ENCODE measurements at regions not wholly inside any gene's neighbourhood (a gene's known extent, or its start where the extent isn't known, plus 50 kb on each side); places are given as distances from the start of the nearest gene placed in this dataset.

GRCh38 chr2:187949859-187950258 lies 341.8 kb upstream of the GULP1 start:
- H3K27me3 ChIP-seq (ENCODE audit: insufficient read depth, insufficient read length), result no peaks in the 10 kb centered on the region
- no peak overlapping the region for H3K4me3 ChIP-seq (ENCODE audit: insufficient read length, low read depth)
- TF ChIP-seq ZNF274 (IDR thresholded peaks at IDR 0.05; ENCODE audit: low read depth, low read length) (no peak), YY1 (IDR thresholded peaks at IDR 0.05; ENCODE audit: insufficient read depth, insufficient read length) (no peak), SUZ12 (IDR thresholded peaks at IDR 0.05; ENCODE audit: extremely low read depth, insufficient read depth, insufficient read length) (no peak)
- no peaks in the 10 kb centered on the region for H3K36me3 ChIP-seq (ENCODE audit: insufficient read depth, insufficient read length, low read length)
- H3K9ac ChIP-seq (ENCODE audit: insufficient read length, low read depth), result no peak overlapping the region
- peaks cover 9% of the 10 kb centered on the region; the same call in 1 of the 2 replicates for H3K9me3 ChIP-seq (ENCODE audit: insufficient read depth, low read length)
- no peak for DNase-seq (ENCODE audit: low read depth, low spot score)
- no peaks in the 10 kb centered on the region for H3K4me1 ChIP-seq (ENCODE audit: insufficient read depth, insufficient read length)

- Histone ChIP-seq H3K4me1 (ENCODE audit: insufficient read depth, insufficient read length) (no peaks in the 10 kb centered on the region), H3K27me3 (ENCODE audit: insufficient read depth, insufficient read length) (no peaks in the 10 kb centered on the region), H3K9ac (ENCODE audit: insufficient read length, low read depth) (no peak overlapping the region), H3K36me3 (ENCODE audit: insufficient read depth, insufficient read length, low read length) (no peaks in the 10 kb centered on the region), H3K9me3 (ENCODE audit: insufficient read depth, low read length) (peaks cover 9% of the 10 kb centered on the region; the same call in 1 of the 2 replicates), H3K4me3 (ENCODE audit: insufficient read length, low read depth) (no peak overlapping the region)
- TF ChIP-seq SUZ12 (IDR thresholded peaks at IDR 0.05; ENCODE audit: extremely low read depth, insufficient read depth, insufficient read length) (no peak), ZNF274 (IDR thresholded peaks at IDR 0.05; ENCODE audit: low read depth, low read length) (no peak), YY1 (IDR thresholded peaks at IDR 0.05; ENCODE audit: insufficient read depth, insufficient read length) (no peak)
- no peak for DNase-seq (ENCODE audit: low read depth, low spot score)
Measured at GRCh38 chr2:187951470-187952218, 340.0 kb upstream of the GULP1 start.

GRCh38 chr2:187956906-187957534 lies 334.7 kb upstream of the GULP1 start:
- Histone ChIP-seq H3K4me3 (ENCODE audit: insufficient read length, low read depth) (no peak overlapping the region), H3K9ac (ENCODE audit: insufficient read length, low read depth) (no peak overlapping the region), H3K36me3 (ENCODE audit: insufficient read depth, insufficient read length, low read length) (no peaks in the 10 kb centered on the region), H3K27me3 (ENCODE audit: insufficient read depth, insufficient read length) (no peaks in the 10 kb centered on the region), H3K4me1 (ENCODE audit: insufficient read depth, insufficient read length) (no peaks in the 10 kb centered on the region), H3K9me3 (ENCODE audit: insufficient read depth, low read length) (peaks cover 9% of the 10 kb centered on the region; the same call in 1 of the 2 replicates)
- TF ChIP-seq ZNF274 (IDR thresholded peaks at IDR 0.05; ENCODE audit: low read depth, low read length) (no peak), YY1 (IDR thresholded peaks at IDR 0.05; ENCODE audit: insufficient read depth, insufficient read length) (no peak)
- DNase-seq (ENCODE audit: low read depth, low spot score), result no peak

GRCh38 chr2:187959821-187960220 lies 331.9 kb upstream of the GULP1 start:
- Histone ChIP-seq H3K9me3 (ENCODE audit: insufficient read depth, low read length) (peaks cover 9% of the 10 kb centered on the region; the same call in 1 of the 2 replicates), H3K36me3 (ENCODE audit: insufficient read depth, insufficient read length, low read length) (no peaks in the 10 kb centered on the region), H3K9ac (ENCODE audit: insufficient read length, low read depth) (no peak overlapping the region), H3K4me1 (ENCODE audit: insufficient read depth, insufficient read length) (no peaks in the 10 kb centered on the region), H3K4me3 (ENCODE audit: insufficient read length, low read depth) (no peak overlapping the region), H3K27me3 (ENCODE audit: insufficient read depth, insufficient read length) (no peaks in the 10 kb centered on the region)
- DNase-seq (ENCODE audit: low read depth, low spot score), result no peak
- no peak for TF ChIP-seq SUZ12 (IDR thresholded peaks at IDR 0.05; ENCODE audit: extremely low read depth, insufficient read depth, insufficient read length)
- no peak for TF ChIP-seq ZNF274 (IDR thresholded peaks at IDR 0.05; ENCODE audit: low read depth, low read length)
- no peak for TF ChIP-seq YY1 (IDR thresholded peaks at IDR 0.05; ENCODE audit: insufficient read depth, insufficient read length)

- no peak for DNase-seq (ENCODE audit: low read depth, low spot score)
- Histone ChIP-seq H3K36me3 (ENCODE audit: insufficient read depth, insufficient read length, low read length) (no peaks in the 10 kb centered on the region), H3K27me3 (ENCODE audit: insufficient read depth, insufficient read length) (no peaks in the 10 kb centered on the region), H3K9me3 (ENCODE audit: insufficient read depth, low read length) (peaks cover 9% of the 10 kb centered on the region; the same call in 1 of the 2 replicates), H3K4me1 (ENCODE audit: insufficient read depth, insufficient read length) (no peaks in the 10 kb centered on the region), H3K4me3 (ENCODE audit: insufficient read length, low read depth) (no peak overlapping the region), H3K9ac (ENCODE audit: insufficient read length, low read depth) (no peak overlapping the region)
- TF ChIP-seq YY1 (IDR thresholded peaks at IDR 0.05; ENCODE audit: insufficient read depth, insufficient read length), result no peak
- no peak for TF ChIP-seq SUZ12 (IDR thresholded peaks at IDR 0.05; ENCODE audit: extremely low read depth, insufficient read depth, insufficient read length)
- no peak for TF ChIP-seq ZNF274 (IDR thresholded peaks at IDR 0.05; ENCODE audit: low read depth, low read length)
Measured at GRCh38 chr2:187962538-187962937, 329.1 kb upstream of the GULP1 start.

GRCh38 chr2:187964746-187965145 lies 326.9 kb upstream of the GULP1 start:
- DNase-seq (ENCODE audit: low read depth, low spot score), result no peak
- Histone ChIP-seq H3K9ac (ENCODE audit: insufficient read length, low read depth) (no peak overlapping the region), H3K4me1 (ENCODE audit: insufficient read depth, insufficient read length) (no peaks in the 10 kb centered on the region), H3K27me3 (ENCODE audit: insufficient read depth, insufficient read length) (no peaks in the 10 kb centered on the region), H3K4me3 (ENCODE audit: insufficient read length, low read depth) (no peak overlapping the region), H3K9me3 (ENCODE audit: insufficient read depth, low read length) (peaks cover 2% of the 10 kb centered on the region; the same call in 1 of the 2 replicates), H3K36me3 (ENCODE audit: insufficient read depth, insufficient read length, low read length) (no peaks in the 10 kb centered on the region)
- TF ChIP-seq SUZ12 (IDR thresholded peaks at IDR 0.05; ENCODE audit: extremely low read depth, insufficient read depth, insufficient read length), result no peak
- no peak for TF ChIP-seq YY1 (IDR thresholded peaks at IDR 0.05; ENCODE audit: insufficient read depth, insufficient read length)
- no peak for TF ChIP-seq ZNF274 (IDR thresholded peaks at IDR 0.05; ENCODE audit: low read depth, low read length)

GRCh38 chr2:187966924-187967323 lies 324.8 kb upstream of the GULP1 start:
- Histone ChIP-seq H3K36me3 (ENCODE audit: insufficient read depth, insufficient read length, low read length) (no peaks in the 10 kb centered on the region), H3K9ac (ENCODE audit: insufficient read length, low read depth) (no peak overlapping the region), H3K9me3 (ENCODE audit: insufficient read depth, low read length) (no peaks in the 10 kb centered on the region), H3K4me3 (ENCODE audit: insufficient read length, low read depth) (no peak overlapping the region), H3K4me1 (ENCODE audit: insufficient read depth, insufficient read length) (no peaks in the 10 kb centered on the region), H3K27me3 (ENCODE audit: insufficient read depth, insufficient read length) (no peaks in the 10 kb centered on the region)
- no peak for TF ChIP-seq ZNF274 (IDR thresholded peaks at IDR 0.05; ENCODE audit: low read depth, low read length)
- no peak for TF ChIP-seq YY1 (IDR thresholded peaks at IDR 0.05; ENCODE audit: insufficient read depth, insufficient read length)
- no peak for TF ChIP-seq SUZ12 (IDR thresholded peaks at IDR 0.05; ENCODE audit: extremely low read depth, insufficient read depth, insufficient read length)
- no peak for DNase-seq (ENCODE audit: low read depth, low spot score)
